ENCODE measurements at regions not wholly inside any gene's neighbourhood (a gene's known extent, or its start where the extent isn't known, plus 50 kb on each side); places are given as distances from the start of the nearest gene placed in this dataset.

- no peak overlapping the region for H3K56ac ChIP-seq (replicated peaks; ENCODE audit: insufficient read length, low read depth, low read length)
- H3K79me2 ChIP-seq (ENCODE audit: control insufficient read depth in 1 of 2, insufficient read depth in 2 of 2, low read length in 2 of 2) = no peaks in the 10 kb centered on the region
- no peak overlapping the region for H2BK20ac ChIP-seq (ENCODE audit: low read length)
- H3K18ac ChIP-seq (ENCODE audit: extremely low read depth, low read length) = 0 out of 2 replicates have a peak overlapping the region, but pooled peaks have one; percentile 22
- no peak overlapping the region for H3K4ac ChIP-seq (replicated peaks; ENCODE audit: insufficient read length, low read depth, low read length)
- H2AFZ ChIP-seq (ENCODE audit: low read length) = no peak overlapping the region
- no peak overlapping the region for H4K5ac ChIP-seq (ENCODE audit: insufficient read length, low read depth, low read length)
- ChIA-PET POLR2A (ENCODE audit: partially characterized antibody) (interaction anchor here (1.2 to 4.9 kb wide), 2 partner anchors 16 to 112 kb away, joined by 3 to 20 read pairs; partner anchors contain the start of gene RHOB), CTCF (ENCODE audit: partially characterized antibody) (interaction anchor here (0.7 to 1.3 kb wide), 7 partner anchors 9 to 113 kb away, joined by 3 to 4 read pairs (median 3); partner anchors contain the start of gene RHOB)
- H3K27ac ChIP-seq (ENCODE audit: low read depth, low read length) = no peak overlapping the region
- no peak overlapping the region for H3K4me3 ChIP-seq (ENCODE audit: extremely low read depth in 1 of 4, insufficient read depth in 2 of 4, low read depth in 3 of 4, low read length in 4 of 4)
- H2BK5ac ChIP-seq (ENCODE audit: low read depth, low read length) = peak overlapping the region; percentile 19; the same call in 1 of the 2 replicates
- no peaks in the 10 kb centered on the region for H4K20me1 ChIP-seq (replicated peaks in 1 of 2; ENCODE audit: control insufficient read depth in 1 of 2, insufficient read depth in 2 of 2, low read length in 2 of 2)
- H2AK5ac ChIP-seq (ENCODE audit: low read depth, low read length) = no peak overlapping the region
- H2BK15ac ChIP-seq (ENCODE audit: low read length) = no peak overlapping the region
- peak overlapping the region; percentile 68 for H2BK12ac ChIP-seq (ENCODE audit: low read depth, low read length)
- no peak overlapping the region for H4K91ac ChIP-seq (replicated peaks; ENCODE audit: insufficient read length, low read length)
- no peaks in the 10 kb centered on the region for H3K36me3 ChIP-seq (ENCODE audit: control insufficient read depth in 2 of 4, insufficient read depth in 4 of 4, low read length in 3 of 4)
- no peak overlapping the region for H3K23ac ChIP-seq (ENCODE audit: insufficient read length)
- H3K14ac ChIP-seq (ENCODE audit: insufficient read length) = no peak overlapping the region
- peak overlapping the region; percentile 43; the same call in 1 of the 2 replicates for H4K8ac ChIP-seq (ENCODE audit: extremely low read depth, insufficient read depth, low read length)
- H3K79me1 ChIP-seq (ENCODE audit: low read depth, low read length) = no peaks in the 10 kb centered on the region
- FAIRE-seq (no peak), DNase-seq (ENCODE audit: low read depth in 1 of 2, low spot score in 2 of 2) (no peak)
- no peak overlapping the region for H2BK120ac ChIP-seq (replicated peaks; ENCODE audit: low read depth, low read length)
- no peak for TF ChIP-seq YY1 (IDR thresholded peaks at IDR 0.05; ENCODE audit: low read depth, low read length)
- TF ChIP-seq CTBP2 (IDR thresholded peaks at IDR 0.05; ENCODE audit: borderline replicate concordance, insufficient read depth, insufficient read length, low read length) = no peak
- no peak for TF ChIP-seq EGR1 (IDR thresholded peaks at IDR 0.05; ENCODE audit: borderline replicate concordance, low read depth, low read length)
- no peak for TF ChIP-seq SP1 (IDR thresholded peaks at IDR 0.05; ENCODE audit: low read depth, low read length)
- no peak for TF ChIP-seq CBX8 (IDR thresholded peaks at IDR 0.05; ENCODE audit: borderline replicate concordance, low read depth, low read length)
- no peak for TF ChIP-seq GABPA (IDR thresholded peaks at IDR 0.05; ENCODE audit: borderline replicate concordance, insufficient read depth, low read length)
- H3K4me1 ChIP-seq (replicated peaks in 1 of 4; ENCODE audit: control insufficient read depth in 3 of 4, insufficient read depth in 4 of 4, low read length in 3 of 4) = peaks cover 8 to 19% (median 13%) of the 10 kb centered on the region in 4 experiments; a peak in 6 of 7 replicates
- 82% methylated on average over 1 of the region's 1 CpG; no CpG with 5 or more reads in 1 of the 2 experiments for WGBS, 2 experiments (ENCODE audit: extremely low coverage in 1 of 2, insufficient coverage in 1 of 2, insufficient read length in 1 of 2, insufficient replicate concordance in 2 of 2, low coverage in 1 of 2, low lambda C conversion rate in 2 of 2, missing lambda C conversion rate in 1 of 2)
- H3K9ac ChIP-seq (replicated peaks in 1 of 4; ENCODE audit: extremely low read depth in 1 of 4, low read depth in 3 of 4, low read length in 3 of 4) = no peak overlapping the region
- peaks cover 4% of the 10 kb centered on the region; the same call in 1 of the 2 replicates for H3K23me2 ChIP-seq (ENCODE audit: low read depth, low read length)
- no peaks in the 10 kb centered on the region for H3K27me3 ChIP-seq (replicated peaks in 1 of 4; ENCODE audit: control insufficient read depth in 3 of 4, extremely low read depth in 1 of 4, insufficient read depth in 3 of 4, low read length in 3 of 4)
- H3K4me2 ChIP-seq (ENCODE audit: insufficient read depth in 1 of 2, low read depth in 2 of 2, low read length in 2 of 2) = no peak overlapping the region
- H3K9me3 ChIP-seq (ENCODE audit: insufficient read depth in 2 of 2, low read depth in 1 of 2, low read length in 1 of 2) = no peaks in the 10 kb centered on the region
These were observed 90.9 kb downstream of the HS1BP3 start for GRCh38 chr2:20560011-20560410.
